ENCODE measurements at regions not wholly inside any gene's neighbourhood (a gene's known extent, or its start where the extent isn't known, plus 50 kb on each side); places are given as distances from the start of the nearest gene placed in this dataset.

GRCh38 chr4:64564126-64564525, 154.9 kb upstream of the TECRL start:
- H2BK12ac ChIP-seq (ENCODE audit: low read depth, low read length): no peak overlapping the region
- no peak overlapping the region for H4K5ac ChIP-seq (ENCODE audit: insufficient read length, low read depth, low read length)
- ChIA-PET POLR2A (ENCODE audit: partially characterized antibody) (no interaction called here), CTCF (ENCODE audit: partially characterized antibody) (interaction anchor here (1.0 to 1.5 kb wide), 3 partner anchors 9 to 25 kb away, joined by 3 to 6 read pairs (median 4); no protein-coding TSS in a partner anchor)
- H2AK5ac ChIP-seq (ENCODE audit: low read depth, low read length): no peak overlapping the region
- H2BK5ac ChIP-seq (ENCODE audit: low read depth, low read length): no peak overlapping the region
- no peak for DNase-seq (ENCODE audit: low read depth in 1 of 2, low spot score in 2 of 2)
- no peak overlapping the region for H3K18ac ChIP-seq (ENCODE audit: extremely low read depth, low read length)
- no peak overlapping the region for H3K27ac ChIP-seq (ENCODE audit: low read depth, low read length)
- no peak overlapping the region for H4K8ac ChIP-seq (ENCODE audit: extremely low read depth, insufficient read depth, low read length)
- H3K4me1 ChIP-seq (replicated peaks in 1 of 4; ENCODE audit: control insufficient read depth in 3 of 4, insufficient read depth in 4 of 4, low read length in 3 of 4): no peaks in the 10 kb centered on the region
- H2BK15ac ChIP-seq (ENCODE audit: low read length): no peak overlapping the region
- H4K91ac ChIP-seq (replicated peaks; ENCODE audit: insufficient read length, low read length): no peak overlapping the region
- no peak for FAIRE-seq
- no peak overlapping the region for H3K4me2 ChIP-seq (ENCODE audit: insufficient read depth in 1 of 2, low read depth in 2 of 2, low read length in 2 of 2)
- no peaks in the 10 kb centered on the region for H3K23me2 ChIP-seq (ENCODE audit: low read depth, low read length)
- no peak overlapping the region for H3K4ac ChIP-seq (replicated peaks; ENCODE audit: insufficient read length, low read depth, low read length)
- no peak overlapping the region for H3K4me3 ChIP-seq (ENCODE audit: extremely low read depth in 1 of 4, insufficient read depth in 2 of 4, low read depth in 3 of 4, low read length in 4 of 4)
- no peak overlapping the region for H3K56ac ChIP-seq (replicated peaks; ENCODE audit: insufficient read length, low read depth, low read length)
- no peaks in the 10 kb centered on the region for H3K36me3 ChIP-seq (ENCODE audit: control insufficient read depth in 2 of 4, insufficient read depth in 4 of 4, low read length in 3 of 4)
- no peak overlapping the region for H2BK120ac ChIP-seq (replicated peaks; ENCODE audit: low read depth, low read length)
- no peaks in the 10 kb centered on the region for H3K27me3 ChIP-seq (replicated peaks in 1 of 4; ENCODE audit: control insufficient read depth in 3 of 4, extremely low read depth in 1 of 4, insufficient read depth in 3 of 4, low read length in 3 of 4)
- TF ChIP-seq BRCA1 (IDR thresholded peaks at IDR 0.05; ENCODE audit: low read depth, low read length): no peak
- no peaks in the 10 kb centered on the region for H3K9me3 ChIP-seq (ENCODE audit: insufficient read depth in 2 of 2, low read depth in 1 of 2, low read length in 1 of 2)
- H4K20me1 ChIP-seq (replicated peaks in 1 of 2; ENCODE audit: control insufficient read depth in 1 of 2, insufficient read depth in 2 of 2, low read length in 2 of 2): no peaks in the 10 kb centered on the region
- no peak overlapping the region for H2AFZ ChIP-seq (ENCODE audit: low read length)
- H3K14ac ChIP-seq (ENCODE audit: insufficient read length): no peak overlapping the region
- H3K79me1 ChIP-seq (ENCODE audit: low read depth, low read length): no peaks in the 10 kb centered on the region
- H3K9ac ChIP-seq (replicated peaks in 1 of 4; ENCODE audit: extremely low read depth in 1 of 4, low read depth in 3 of 4, low read length in 3 of 4): no peak overlapping the region
- H3K79me2 ChIP-seq (ENCODE audit: control insufficient read depth in 1 of 2, insufficient read depth in 2 of 2, low read length in 2 of 2): no peaks in the 10 kb centered on the region
- no peak overlapping the region for H3K23ac ChIP-seq (ENCODE audit: insufficient read length)
- no peak overlapping the region for H2BK20ac ChIP-seq (ENCODE audit: low read length)
- WGBS, 2 experiments (ENCODE audit: extremely low coverage in 1 of 2, insufficient coverage in 1 of 2, insufficient read length in 1 of 2, insufficient replicate concordance in 2 of 2, low coverage in 1 of 2, low lambda C conversion rate in 2 of 2, missing lambda C conversion rate in 1 of 2): 87% methylated on average over 4 of the region's 4 CpGs; no CpG with 5 or more reads in 1 of the 2 experiments
